ENCODE measurements at regions not wholly inside any gene's neighbourhood (a gene's known extent, or its start where the extent isn't known, plus 50 kb on each side); places are given as distances from the start of the nearest gene placed in this dataset.

DNA sequence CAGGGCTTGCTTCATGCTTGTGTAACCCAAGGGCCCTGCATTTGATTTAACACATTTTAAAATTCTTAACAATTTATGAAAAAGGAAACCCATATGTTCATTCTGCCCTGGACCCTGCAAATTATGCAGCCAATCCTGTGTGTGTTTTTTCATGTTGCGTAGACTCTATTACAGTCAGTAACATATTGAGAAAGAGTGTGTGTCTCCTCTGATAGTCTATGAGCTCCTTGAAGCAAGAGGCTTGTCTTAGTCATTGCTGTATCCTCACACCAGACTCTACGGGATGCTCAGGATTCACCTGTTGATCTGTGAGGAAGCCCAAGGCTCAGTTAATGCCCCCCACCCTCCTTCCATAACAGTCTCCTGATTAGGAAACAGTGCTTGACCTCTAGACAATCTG, 177.3 kb upstream of the DMAC1 start:
- peaks cover 74% of the 10 kb centered on the region for H3K4me1 Mint-ChIP-seq (ENCODE audit: low read depth)
- peak overlapping the region; percentile 99 for H3K27ac Mint-ChIP-seq
- no peaks in the 10 kb centered on the region for H3K27me3 Mint-ChIP-seq (ENCODE audit: low read depth)
- ChIA-PET CTCF (interaction anchor here (1.7 kb wide), 1 partner anchor 10 kb away, joined by 6 read pairs; no protein-coding TSS in a partner anchor), POLR2A (interaction anchor here (1.0 kb wide), 1 partner anchor 97 kb away, joined by 5 read pairs; no protein-coding TSS in a partner anchor)
- DNase-seq (no peak), ATAC-seq (peak; percentile 32)
- H3K4me3 Mint-ChIP-seq = peak overlapping the region; percentile 20
- peaks cover 27% of the 10 kb centered on the region for H3K36me3 Mint-ChIP-seq (ENCODE audit: low read depth)
- H3K9me3 Mint-ChIP-seq (ENCODE audit: insufficient read depth) = no peaks in the 10 kb centered on the region

GRCh38 chr9:7976167-7976755, 176.7 kb upstream of the DMAC1 start:
- peak; percentile 99 for ATAC-seq
- no peaks in the 10 kb centered on the region for H3K27me3 Mint-ChIP-seq (ENCODE audit: low read depth)
- peak overlapping the region; percentile 68 for H3K4me3 Mint-ChIP-seq
- H3K4me1 Mint-ChIP-seq (ENCODE audit: low read depth) = peaks cover 68% of the 10 kb centered on the region
- POLR2A ChIA-PET = interaction anchor here (1.0 kb wide), 1 partner anchor 96 kb away, joined by 5 read pairs; no protein-coding TSS in a partner anchor
- H3K27ac Mint-ChIP-seq = peak overlapping the region; percentile 99
- peak; percentile 84 for DNase-seq
- H3K36me3 Mint-ChIP-seq (ENCODE audit: low read depth) = peaks cover 21% of the 10 kb centered on the region
- CTCF ChIA-PET = no interaction called here
- H3K9me3 Mint-ChIP-seq (ENCODE audit: insufficient read depth) = no peaks in the 10 kb centered on the region

DNA sequence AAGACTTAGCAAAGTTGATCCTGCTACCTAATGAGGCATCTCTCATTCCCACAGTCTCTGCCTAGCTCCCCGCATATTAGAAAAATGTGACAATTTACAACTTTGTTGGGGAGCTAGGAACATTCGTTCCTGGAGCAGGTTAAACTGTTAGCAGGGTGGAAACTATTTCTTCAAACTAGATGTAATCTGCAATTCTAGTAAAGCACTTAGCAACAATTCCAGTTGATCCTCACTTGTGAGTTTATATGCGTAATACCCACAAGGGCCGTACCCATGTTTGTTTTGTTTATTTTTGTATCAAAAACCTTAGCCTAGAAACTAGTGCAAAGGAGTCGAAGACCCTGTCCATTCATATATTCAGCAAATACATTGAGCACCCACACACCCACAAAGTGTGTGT, 175.8 kb upstream of the DMAC1 start:
- H3K4me3 Mint-ChIP-seq = no peak overlapping the region
- H3K27ac Mint-ChIP-seq = peak overlapping the region; percentile 94
- DNase-seq = no peak
- ChIA-PET CTCF (no interaction called here), POLR2A (no interaction called here)
- H3K36me3 Mint-ChIP-seq (ENCODE audit: low read depth) = peaks cover 21% of the 10 kb centered on the region
- no peaks in the 10 kb centered on the region for H3K9me3 Mint-ChIP-seq (ENCODE audit: insufficient read depth)
- H3K4me1 Mint-ChIP-seq (ENCODE audit: low read depth) = peaks cover 59% of the 10 kb centered on the region
- ATAC-seq = no peak
- H3K27me3 Mint-ChIP-seq (ENCODE audit: low read depth) = no peaks in the 10 kb centered on the region

GRCh38 chr9:7974335-7974960, 174.9 kb upstream of the DMAC1 start:
- ChIA-PET CTCF (no interaction called here), POLR2A (no interaction called here)
- Mint-ChIP-seq H3K36me3 (ENCODE audit: low read depth) (peaks cover 21% of the 10 kb centered on the region), H3K4me3 (no peak overlapping the region), H3K4me1 (ENCODE audit: low read depth) (peaks cover 51% of the 10 kb centered on the region), H3K27me3 (ENCODE audit: low read depth) (no peaks in the 10 kb centered on the region), H3K27ac (peak overlapping the region; percentile 94), H3K9me3 (ENCODE audit: insufficient read depth) (no peaks in the 10 kb centered on the region)
- ATAC-seq = no peak
- peak; percentile 35 for DNase-seq

GRCh38 chr9:7973123-7973522, 173.5 kb upstream of the DMAC1 start:
- peaks cover 21% of the 10 kb centered on the region for H3K36me3 Mint-ChIP-seq (ENCODE audit: low read depth)

DNA sequence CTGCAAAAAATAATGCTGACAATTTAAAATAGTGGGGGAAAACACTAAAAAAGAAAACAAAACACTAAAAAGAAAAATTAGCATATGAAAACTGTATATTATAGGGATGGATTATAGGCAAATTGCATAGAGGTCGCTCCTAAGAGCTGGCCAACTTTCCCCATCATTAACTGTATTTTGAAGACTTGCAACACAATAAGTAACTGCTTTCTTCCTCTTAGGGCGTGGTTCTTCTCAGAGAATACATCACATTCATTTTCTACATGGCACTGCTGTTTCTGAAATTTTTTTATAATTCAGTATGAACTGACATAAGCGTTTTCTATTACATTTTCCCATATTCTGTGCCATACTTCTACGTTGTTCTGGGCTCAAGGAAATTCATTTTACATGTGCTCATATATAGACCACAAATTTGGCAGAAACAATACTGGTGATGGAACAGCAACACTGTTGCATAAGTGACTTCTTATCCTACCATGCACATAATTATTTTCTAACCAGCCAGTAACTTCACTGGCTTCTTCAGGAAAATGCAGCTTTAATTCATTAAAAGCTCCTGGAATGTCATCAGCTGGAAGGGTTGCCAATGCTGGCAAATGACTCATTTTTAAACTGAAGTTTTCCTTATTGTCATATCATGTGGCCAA, 171.2 kb upstream of the DMAC1 start:
- POLR2A ChIA-PET = no interaction called here
- Mint-ChIP-seq H3K36me3 (ENCODE audit: low read depth) (peaks cover 19% of the 10 kb centered on the region), H3K27me3 (ENCODE audit: low read depth) (no peaks in the 10 kb centered on the region), H3K4me3 (no peak overlapping the region), H3K4me1 (ENCODE audit: low read depth) (peaks cover 35% of the 10 kb centered on the region), H3K9me3 (ENCODE audit: insufficient read depth) (peaks cover 10% of the 10 kb centered on the region), H3K27ac (no peak overlapping the region)
- CTCF ChIA-PET = no interaction called here
- ATAC-seq (no peak), DNase-seq (no peak)

More at GRCh38 chr9:7973123-7973522, 173.5 kb upstream of the DMAC1 start:
- DNase-seq (no peak), ATAC-seq (no peak)
- Mint-ChIP-seq H3K4me3 (no peak overlapping the region), H3K4me1 (ENCODE audit: low read depth) (peaks cover 43% of the 10 kb centered on the region), H3K27ac (no peak overlapping the region), H3K9me3 (ENCODE audit: insufficient read depth) (peaks cover 2% of the 10 kb centered on the region), H3K27me3 (ENCODE audit: low read depth) (no peaks in the 10 kb centered on the region)
- POLR2A ChIA-PET = no interaction called here
- CTCF ChIA-PET = no interaction called here

DNA sequence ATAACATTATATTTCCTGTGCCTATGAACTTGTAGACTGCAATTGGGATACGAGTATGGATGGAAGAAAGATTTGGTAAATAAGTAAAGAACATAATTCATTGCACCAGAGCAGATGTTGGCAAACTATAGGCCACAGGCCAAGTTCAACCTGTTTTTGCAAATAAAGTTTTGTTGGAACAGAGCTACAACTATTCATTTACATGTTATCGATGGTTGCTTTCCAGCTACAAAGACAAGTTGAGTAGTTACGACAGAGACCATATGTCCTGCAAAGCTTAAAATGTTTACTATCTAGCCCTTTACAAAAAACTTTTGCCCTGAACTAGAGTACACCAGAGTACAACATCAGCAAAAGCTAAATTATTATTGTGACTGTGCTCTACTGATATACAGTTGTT, 169.1 kb upstream of the DMAC1 start:
- no peak for DNase-seq
- Mint-ChIP-seq H3K27me3 (ENCODE audit: low read depth) (no peaks in the 10 kb centered on the region), H3K4me3 (no peak overlapping the region), H3K4me1 (ENCODE audit: low read depth) (peaks cover 15% of the 10 kb centered on the region), H3K9me3 (ENCODE audit: insufficient read depth) (peaks cover 10% of the 10 kb centered on the region), H3K36me3 (ENCODE audit: low read depth) (peaks cover 6% of the 10 kb centered on the region), H3K27ac (no peak overlapping the region)
- CTCF ChIA-PET = no interaction called here
- POLR2A ChIA-PET = no interaction called here
- ATAC-seq = no peak

- H3K9me3 Mint-ChIP-seq (ENCODE audit: insufficient read depth) = peaks cover 10% of the 10 kb centered on the region
- H3K36me3 Mint-ChIP-seq (ENCODE audit: low read depth) = peaks cover 5% of the 10 kb centered on the region
Observed at GRCh38 chr9:7967851-7968250, 168.3 kb upstream of the DMAC1 start.

DNA sequence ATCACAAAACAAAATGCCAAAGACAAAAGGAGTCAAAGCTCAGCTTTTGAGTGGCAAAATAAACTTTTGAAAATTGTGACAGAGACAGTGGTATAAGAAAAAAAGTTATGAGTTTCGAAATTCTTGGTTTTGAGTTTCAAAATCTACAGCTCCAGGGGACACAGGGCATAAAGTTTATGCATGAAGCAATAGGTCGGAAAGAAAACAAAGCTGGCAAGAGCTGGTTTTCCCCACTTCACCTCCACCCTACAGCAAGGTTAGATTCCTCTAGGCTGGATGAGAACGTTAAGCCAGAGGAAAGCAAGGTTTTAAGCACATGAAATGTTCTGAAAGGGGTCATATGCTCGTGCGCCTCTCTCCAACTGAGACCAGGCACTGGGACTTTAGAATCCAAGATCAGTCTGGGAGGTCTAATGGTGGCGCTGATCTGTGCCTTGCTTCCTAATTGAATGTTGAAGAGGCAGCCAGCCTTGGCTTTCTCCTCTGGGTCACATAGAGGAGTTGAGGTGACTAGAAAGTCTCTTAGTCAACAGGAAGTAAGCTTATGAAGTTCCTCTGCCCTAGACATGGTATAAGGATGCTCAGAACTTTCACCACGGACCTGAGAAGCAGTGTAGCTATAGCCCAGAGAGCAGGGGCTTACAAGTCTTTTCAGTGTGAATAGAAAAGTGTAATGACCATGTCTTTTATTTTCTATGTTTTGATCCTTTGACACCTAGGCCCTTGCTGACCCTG, 167.7 kb upstream of the DMAC1 start:
- ChIA-PET POLR2A (no interaction called here), CTCF (interaction anchor here (1.1 to 2.3 kb wide), 3 partner anchors 9 to 16 kb away, joined by 3 to 6 read pairs (median 3); no protein-coding TSS in a partner anchor)
- Mint-ChIP-seq H3K36me3 (ENCODE audit: low read depth) (peaks cover 3% of the 10 kb centered on the region), H3K4me3 (no peak overlapping the region), H3K4me1 (ENCODE audit: low read depth) (peaks cover 14% of the 10 kb centered on the region), H3K9me3 (ENCODE audit: insufficient read depth) (peaks cover 10% of the 10 kb centered on the region), H3K27me3 (ENCODE audit: low read depth) (no peaks in the 10 kb centered on the region), H3K27ac (peak overlapping the region; percentile 25)
- no peak for DNase-seq
- peak; percentile 57 for ATAC-seq

More at GRCh38 chr9:7967851-7968250, 168.3 kb upstream of the DMAC1 start:
- Mint-ChIP-seq H3K27ac (peak overlapping the region; percentile 25), H3K4me1 (ENCODE audit: low read depth) (peaks cover 14% of the 10 kb centered on the region), H3K4me3 (no peak overlapping the region), H3K27me3 (ENCODE audit: low read depth) (no peaks in the 10 kb centered on the region)
- no peak for ATAC-seq
- ChIA-PET CTCF (interaction anchor here (1.1 to 2.3 kb wide), 3 partner anchors 10 to 15 kb away, joined by 3 to 6 read pairs (median 3); no protein-coding TSS in a partner anchor), POLR2A (no interaction called here)
- DNase-seq = no peak

DNA sequence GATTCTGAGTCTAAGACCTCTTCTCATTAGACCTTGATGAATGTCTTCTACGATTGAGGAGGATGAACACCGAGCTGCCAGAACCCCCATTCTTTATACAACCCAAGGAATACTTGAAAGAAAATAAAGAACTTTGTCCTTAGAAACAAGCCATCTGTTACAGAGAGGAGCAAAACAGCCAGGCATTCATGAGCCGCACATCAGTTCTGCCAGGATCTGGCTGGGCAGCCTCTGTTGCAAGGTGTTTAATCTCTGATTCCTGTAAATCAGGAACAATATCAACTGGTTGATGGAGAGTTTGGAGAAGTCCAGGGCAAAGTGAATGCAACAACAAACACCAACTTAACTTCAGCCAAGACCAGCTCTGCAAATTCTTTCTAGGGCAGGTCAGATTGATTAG, 165.5 kb upstream of the DMAC1 start:
- no peak overlapping the region for H3K27ac Mint-ChIP-seq
- ChIA-PET POLR2A (no interaction called here), CTCF (no interaction called here)
- peaks cover 10% of the 10 kb centered on the region for H3K9me3 Mint-ChIP-seq (ENCODE audit: insufficient read depth)
- H3K27me3 Mint-ChIP-seq (ENCODE audit: low read depth) = no peaks in the 10 kb centered on the region
- peaks cover 3% of the 10 kb centered on the region for H3K36me3 Mint-ChIP-seq (ENCODE audit: low read depth)
- DNase-seq (no peak), ATAC-seq (no peak)
- no peak overlapping the region for H3K4me3 Mint-ChIP-seq
- peaks cover 14% of the 10 kb centered on the region for H3K4me1 Mint-ChIP-seq (ENCODE audit: low read depth)

- no peak overlapping the region for H3K4me3 Mint-ChIP-seq
- H3K9me3 Mint-ChIP-seq (ENCODE audit: insufficient read depth) = peaks cover 8% of the 10 kb centered on the region
- no peak overlapping the region for H3K27ac Mint-ChIP-seq
- peaks cover 23% of the 10 kb centered on the region for H3K4me1 Mint-ChIP-seq (ENCODE audit: low read depth)
- no peaks in the 10 kb centered on the region for H3K27me3 Mint-ChIP-seq (ENCODE audit: low read depth)
- ChIA-PET CTCF (no interaction called here), POLR2A (no interaction called here)
- H3K36me3 Mint-ChIP-seq (ENCODE audit: low read depth) = peaks cover 3% of the 10 kb centered on the region
- no peak for ATAC-seq
- DNase-seq = no peak
Observed at GRCh38 chr9:7963026-7963425, 163.4 kb upstream of the DMAC1 start.

DNA sequence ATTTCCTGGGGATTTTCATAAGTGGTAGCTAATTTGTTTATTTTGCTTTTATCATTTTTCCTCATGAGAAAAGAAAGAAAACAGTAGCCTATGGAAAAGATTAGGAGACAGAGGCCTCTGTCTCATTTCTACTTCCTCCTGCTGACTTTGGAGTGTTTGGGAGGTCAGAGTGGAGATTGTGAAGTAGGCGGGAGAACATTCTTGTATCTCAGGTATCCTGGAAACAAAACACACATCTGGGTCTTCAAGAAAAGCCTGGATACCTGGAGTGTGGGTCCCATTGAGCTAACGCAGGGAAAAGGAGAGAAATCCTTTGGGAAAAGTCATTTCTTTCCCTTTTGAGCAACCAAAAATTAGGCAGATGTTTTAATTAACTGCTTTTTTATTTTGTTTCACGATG, 161.5 kb upstream of the DMAC1 start:
- Mint-ChIP-seq H3K27ac (no peak overlapping the region), H3K4me1 (ENCODE audit: low read depth) (peaks cover 10% of the 10 kb centered on the region), H3K9me3 (ENCODE audit: insufficient read depth) (no peaks in the 10 kb centered on the region), H3K27me3 (ENCODE audit: low read depth) (no peaks in the 10 kb centered on the region), H3K36me3 (ENCODE audit: low read depth) (no peaks in the 10 kb centered on the region), H3K4me3 (no peak overlapping the region)
- POLR2A ChIA-PET = no interaction called here
- ATAC-seq (no peak), DNase-seq (no peak)
- CTCF ChIA-PET = no interaction called here

Data from activated CD8-positive, alpha-beta T cell treated with anti-CD3 and anti-CD28 coated beads, Interleukin-2, amount 10 ng/mL, durations not matched to agents 7 days and 5 days (primary cell).